Left ventricle myocardium superior (tissue), 1 donor: ENCODE measurements at regions not wholly inside any gene's neighbourhood (a gene's known extent, or its start where the extent isn't known, plus 50 kb on each side); places are given as distances from the start of the nearest gene placed in this dataset.

Experiments
- ATAC-seq: fragments of 200-7000 bp; cut with Tn5 transposase; one replicate; pipeline ENCODE4 v1.9.1; 2020; ENCODE audit warnings: mild to moderate bottlenecking, moderate library complexity
- DNase-seq: peaks from one replicate; pipeline ENCODE4 v3.0.0-alpha.2; 2020
- intact Hi-C: fragments of 100-400 bp; cut with micrococcal nuclease; formaldehyde crosslinking; loops from one replicate; pipeline ENCODE4 v1.11.0; 2022
- donor health status: DM: no; HTN: yes; CAD: no; lungs with severe emphysema.

GRCh38 chr4:41443340-41444079 is 94.4 kb upstream of the LIMCH1 start:
- no peak for DNase-seq
- no peak for ATAC-seq
- intact Hi-C loops, result no loop called here

GRCh38 chr4:41446391-41446790 is 91.6 kb upstream of the LIMCH1 start:
- intact Hi-C loops, result no loop called here
- DNase-seq (no peak), ATAC-seq (no peak)

- intact Hi-C loops, result no loop called here
- no peak for DNase-seq
- ATAC-seq, result no peak
Measured at GRCh38 chr4:41446981-41447725, 90.8 kb upstream of the LIMCH1 start.

- peak; percentile 72 for ATAC-seq
- peak; percentile 50 for DNase-seq
- intact Hi-C loops, result no loop called here
Measured at GRCh38 chr4:41448934-41449333, 89.0 kb upstream of the LIMCH1 start.

GRCh38 chr4:41451961-41452360 is 86.0 kb upstream of the LIMCH1 start:
- DNase-seq (no peak), ATAC-seq (no peak)
- intact Hi-C loops, result no loop called here

- no peak for ATAC-seq
- intact Hi-C loops, result no loop called here
- no peak for DNase-seq
Measured at GRCh38 chr4:41452484-41453225, 85.3 kb upstream of the LIMCH1 start.

GRCh38 chr4:41454423-41454822 is 83.5 kb upstream of the LIMCH1 start:
- ATAC-seq (peak; percentile 70), DNase-seq (no peak)
- intact Hi-C loops, result no loop called here

GRCh38 chr4:41455206-41455605 is 82.8 kb upstream of the LIMCH1 start:
- intact Hi-C loops, result no loop called here
- ATAC-seq, result peak; percentile 49
- no peak for DNase-seq

GRCh38 chr4:41456559-41457101 is 81.3 kb upstream of the LIMCH1 start:
- no peak for ATAC-seq
- intact Hi-C loops, result no loop called here
- no peak for DNase-seq

GRCh38 chr4:41458689-41459088 is 79.3 kb upstream of the LIMCH1 start:
- DNase-seq (no peak), ATAC-seq (no peak)
- intact Hi-C loops, result no loop called here

GRCh38 chr4:41460641-41461040 is 77.3 kb upstream of the LIMCH1 start:
- ATAC-seq (no peak), DNase-seq (no peak)
- intact Hi-C loops, result no loop called here

- DNase-seq (no peak), ATAC-seq (no peak)
- intact Hi-C loops, result no loop called here
Measured at GRCh38 chr4:41461780-41462307, 76.1 kb upstream of the LIMCH1 start.

- no peak for DNase-seq
- intact Hi-C loops, result no loop called here
- ATAC-seq, result no peak
Measured at GRCh38 chr4:41465146-41465761, 72.7 kb upstream of the LIMCH1 start.

GRCh38 chr4:41466249-41466648 is 71.7 kb upstream of the LIMCH1 start:
- no peak for DNase-seq
- intact Hi-C loops, result no loop called here
- no peak for ATAC-seq

- no peak for ATAC-seq
- no peak for DNase-seq
- intact Hi-C loops, result no loop called here
Measured at GRCh38 chr4:41468122-41468521, 69.8 kb upstream of the LIMCH1 start.

- no peak for ATAC-seq
- no peak for DNase-seq
- intact Hi-C loops, result no loop called here
Measured at GRCh38 chr4:41471126-41472071, 66.6 kb upstream of the LIMCH1 start.

- ATAC-seq, result no peak
- intact Hi-C loops, result no loop called here
- DNase-seq, result no peak
Measured at GRCh38 chr4:41472081-41472480, 65.9 kb upstream of the LIMCH1 start.

- DNase-seq, result no peak
- ATAC-seq, result no peak
- intact Hi-C loops, result no loop called here
Measured at GRCh38 chr4:41473176-41473575, 64.8 kb upstream of the LIMCH1 start.
